CD4-positive, alpha-beta memory T cell (primary cell): ENCODE measurements at regions not wholly inside any gene's neighbourhood (a gene's known extent, or its start where the extent isn't known, plus 50 kb on each side); places are given as distances from the start of the nearest gene placed in this dataset.

Source experiments
- CTCF ChIA-PET: fragments of 350-600 bp; sonication (Branson Sonifier 250); formaldehyde crosslinking; loops from one replicate; lab custom pipeline; 2021; ENCODE audit warnings: inconsistent platforms; ENCODE audit not compliant: partially characterized antibody; lab: Charles Lee
- POLR2A ChIA-PET: fragments of 350-600 bp; sonication (Branson Sonifier 250); formaldehyde crosslinking; loops from one replicate; lab custom pipeline; 2021; ENCODE audit not compliant: partially characterized antibody; lab: Charles Lee
- DNase-seq, 5 donors: peaks; one replicate each; pipeline versions ENCODE4 v3.0.0 to v3.0.0-alpha.2; 2020 to 2022; ENCODE audit warnings: mixed read lengths in 1 of 5
- H3K27ac ChIP-seq: one replicate; pipeline ENCODE4 v1.7.0; 2013; ENCODE audit warnings: low read depth, low read length
- H3K27me3 ChIP-seq: 2 replicates; pipeline ENCODE4 v1.7.0; 2013; ENCODE audit warnings: mild to moderate bottlenecking, low read length, moderate library complexity; ENCODE audit not compliant: insufficient read depth
- H3K36me3 ChIP-seq: 2 replicates; pipeline ENCODE4 v1.7.0; 2013; ENCODE audit warnings: mild to moderate bottlenecking, low read length, moderate library complexity; ENCODE audit not compliant: insufficient read depth
- H3K4me1 ChIP-seq: 2 replicates; pipeline ENCODE4 v1.7.0; 2013; ENCODE audit warnings: mild to moderate bottlenecking, low read length, moderate library complexity; ENCODE audit not compliant: insufficient read depth
- H3K4me3 ChIP-seq, 2 donors: one replicate each; pipeline ENCODE4 v1.7.0; 2013; ENCODE audit warnings: low read length in 2 of 2, mild to moderate bottlenecking in 1 of 2
- H3K9me3 ChIP-seq, 2 donors: one replicate each; pipeline ENCODE4 v1.7.0; 2013; ENCODE audit warnings: low read length in 2 of 2, control low read depth in 1 of 2; ENCODE audit not compliant: control insufficient read depth in 1 of 2
- H3K27ac Mint-ChIP-seq, 7 donors: one replicate each; pipeline ENCODE4 v1.8.0; 2020 to 2021; ENCODE audit warnings: mixed read lengths in 7 of 7, mild to moderate bottlenecking in 6 of 7, inconsistent platforms in 3 of 7, moderate library complexity in 3 of 7
- H3K27me3 Mint-ChIP-seq, 2 donors: one replicate each; pipeline ENCODE4 v1.8.0; 2020 to 2021; ENCODE audit warnings: mixed read lengths in 2 of 2
- H3K36me3 Mint-ChIP-seq, 2 donors: one replicate each; pipeline ENCODE4 v1.8.0; 2020 to 2021; ENCODE audit warnings: mixed read lengths in 2 of 2, inconsistent platforms in 1 of 2, mild to moderate bottlenecking in 1 of 2
- H3K4me1 Mint-ChIP-seq, 4 donors: one replicate each; pipeline ENCODE4 v1.8.0; 2020 to 2021; ENCODE audit warnings: mixed read lengths in 4 of 4, mild to moderate bottlenecking in 1 of 4
- H3K4me3 Mint-ChIP-seq, 8 donors: one replicate each; pipeline ENCODE4 v1.8.0; 2020 to 2021; ENCODE audit warnings: mixed read lengths in 8 of 8, mild to moderate bottlenecking in 7 of 8, moderate library complexity in 6 of 8, inconsistent platforms in 3 of 8
- H3K9me3 Mint-ChIP-seq, 8 donors: one replicate each; pipeline ENCODE4 v1.8.0; 2020 to 2021; ENCODE audit warnings: mixed read lengths in 8 of 8, mild to moderate bottlenecking in 5 of 8, inconsistent platforms in 3 of 8, moderate library complexity in 1 of 8
- intact Hi-C: fragments of 100-400 bp; cut with micrococcal nuclease; formaldehyde crosslinking; loops from one replicate; pipeline ENCODE4 v1.15.1; 2023

- Mint-ChIP-seq H3K36me3 (no peaks in the 10 kb centered on the region), H3K27me3 (no peaks in the 10 kb centered on the region), H3K27ac (no peak overlapping the region), H3K9me3 (peaks cover 0 to 5% (median 0%) of the 10 kb centered on the region in 8 donors), H3K4me3 (no peak overlapping the region), H3K4me1 (peaks cover 0 to 4% (median 0%) of the 10 kb centered on the region in 4 donors)
- intact Hi-C loops: no loop called here
- Histone ChIP-seq H3K27me3 (no peaks in the 10 kb centered on the region), H3K4me1 (no peaks in the 10 kb centered on the region), H3K36me3 (no peaks in the 10 kb centered on the region), H3K4me3 (no peak overlapping the region), H3K9me3 (no peaks in the 10 kb centered on the region), H3K27ac (no peak overlapping the region)
- POLR2A ChIA-PET: no interaction called here
- no peak for DNase-seq
- CTCF ChIA-PET: no interaction called here
Measured at GRCh38 chrX:42546800-42547199, 231.2 kb downstream of the PPP1R2C start.

GRCh38 chrX:42544883-42545282, 233.1 kb downstream of the PPP1R2C start:
- Mint-ChIP-seq H3K9me3 (peaks cover 0 to 6% (median 0%) of the 10 kb centered on the region in 8 donors), H3K27me3 (no peaks in the 10 kb centered on the region), H3K4me3 (no peak overlapping the region), H3K27ac (no peak overlapping the region), H3K36me3 (no peaks in the 10 kb centered on the region), H3K4me1 (no peaks in the 10 kb centered on the region)
- ChIA-PET CTCF (no interaction called here), POLR2A (no interaction called here)
- no peak for DNase-seq
- Histone ChIP-seq H3K36me3 (no peaks in the 10 kb centered on the region), H3K27me3 (no peaks in the 10 kb centered on the region), H3K4me1 (no peaks in the 10 kb centered on the region), H3K4me3 (no peak overlapping the region), H3K9me3 (no peaks in the 10 kb centered on the region), H3K27ac (no peak overlapping the region)
- intact Hi-C loops: no loop called here

- no peaks in the 10 kb centered on the region for H3K36me3 ChIP-seq
- CTCF ChIA-PET: no interaction called here
- Mint-ChIP-seq H3K36me3 (no peaks in the 10 kb centered on the region), H3K4me3 (no peak overlapping the region), H3K9me3 (peaks cover 0 to 2% (median 0%) of the 10 kb centered on the region in 8 donors), H3K27me3 (no peaks in the 10 kb centered on the region), H3K4me1 (peaks cover 8 to 11% (median 10%) of the 10 kb centered on the region in 4 donors), H3K27ac (no peak overlapping the region)
- peaks cover 14% of the 10 kb centered on the region for H3K4me1 ChIP-seq
- H3K27ac ChIP-seq: no peak overlapping the region
- DNase-seq: no peak
- POLR2A ChIA-PET: no interaction called here
- no peaks in the 10 kb centered on the region for H3K27me3 ChIP-seq
- no peaks in the 10 kb centered on the region for H3K9me3 ChIP-seq
- no peak overlapping the region for H3K4me3 ChIP-seq
- intact Hi-C loops: no loop called here
Measured at GRCh38 chrX:42541554-42541953, 236.4 kb downstream of the PPP1R2C start.

- Mint-ChIP-seq H3K4me1 (peaks cover 9 to 17% (median 10%) of the 10 kb centered on the region in 4 donors), H3K4me3 (no peak overlapping the region), H3K9me3 (peaks cover 0 to 2% (median 0%) of the 10 kb centered on the region in 8 donors), H3K27ac (no peak overlapping the region), H3K27me3 (no peaks in the 10 kb centered on the region), H3K36me3 (no peaks in the 10 kb centered on the region)
- H3K4me3 ChIP-seq: no peak overlapping the region
- intact Hi-C loops: no loop called here
- no peak overlapping the region for H3K27ac ChIP-seq
- ChIA-PET POLR2A (no interaction called here), CTCF (no interaction called here)
- no peak for DNase-seq
- H3K27me3 ChIP-seq: no peaks in the 10 kb centered on the region
- peaks cover 14% of the 10 kb centered on the region for H3K4me1 ChIP-seq
- H3K36me3 ChIP-seq: no peaks in the 10 kb centered on the region
- no peaks in the 10 kb centered on the region for H3K9me3 ChIP-seq
Measured at GRCh38 chrX:42540146-42540545, 237.8 kb downstream of the PPP1R2C start.

GRCh38 chrX:42538405-42538804, 239.6 kb downstream of the PPP1R2C start:
- Histone ChIP-seq H3K36me3 (no peaks in the 10 kb centered on the region), H3K4me1 (peaks cover 14% of the 10 kb centered on the region), H3K27ac (no peak overlapping the region), H3K27me3 (no peaks in the 10 kb centered on the region), H3K9me3 (no peaks in the 10 kb centered on the region), H3K4me3 (no peak overlapping the region)
- Mint-ChIP-seq H3K4me1 (peaks cover 9 to 27% (median 11%) of the 10 kb centered on the region in 4 donors), H3K27ac (peak overlapping the region in 1 of 7 donors; percentile 2), H3K36me3 (no peaks in the 10 kb centered on the region), H3K9me3 (peaks cover 0 to 2% (median 0%) of the 10 kb centered on the region in 8 donors), H3K27me3 (no peaks in the 10 kb centered on the region), H3K4me3 (peak overlapping the region in 6 of 8 donors; percentile 10 to 66 (median 40))
- ChIA-PET CTCF (no interaction called here), POLR2A (interaction anchor here (0.6 kb wide), 1 partner anchor 268 kb away, joined by 4 read pairs; no protein-coding TSS in a partner anchor)
- intact Hi-C loops: no loop called here
- no peak for DNase-seq

- Histone ChIP-seq H3K27me3 (no peaks in the 10 kb centered on the region), H3K36me3 (no peaks in the 10 kb centered on the region), H3K27ac (no peak overlapping the region), H3K4me1 (peaks cover 21% of the 10 kb centered on the region), H3K4me3 (no peak overlapping the region), H3K9me3 (no peaks in the 10 kb centered on the region)
- H3K4me1 Mint-ChIP-seq: peaks cover 14 to 40% (median 19%) of the 10 kb centered on the region in 4 donors
- H3K27ac Mint-ChIP-seq: no peak overlapping the region
- CTCF ChIA-PET: no interaction called here
- intact Hi-C loops: no loop called here
- H3K9me3 Mint-ChIP-seq: peaks cover 0 to 2% (median 0%) of the 10 kb centered on the region in 8 donors
- H3K4me3 Mint-ChIP-seq: no peak overlapping the region
- H3K36me3 Mint-ChIP-seq: no peaks in the 10 kb centered on the region
- POLR2A ChIA-PET: no interaction called here
- no peaks in the 10 kb centered on the region for H3K27me3 Mint-ChIP-seq
- DNase-seq: no peak
Measured at GRCh38 chrX:42536286-42536685, 241.7 kb downstream of the PPP1R2C start.

GRCh38 chrX:42535233-42535632, 242.7 kb downstream of the PPP1R2C start:
- intact Hi-C loops: no loop called here
- Histone ChIP-seq H3K4me1 (peaks cover 26% of the 10 kb centered on the region), H3K36me3 (no peaks in the 10 kb centered on the region), H3K27ac (no peak overlapping the region), H3K9me3 (no peaks in the 10 kb centered on the region), H3K27me3 (no peaks in the 10 kb centered on the region), H3K4me3 (no peak overlapping the region)
- Mint-ChIP-seq H3K4me1 (peaks cover 19 to 50% (median 22%) of the 10 kb centered on the region in 4 donors), H3K4me3 (no peak overlapping the region), H3K27ac (no peak overlapping the region), H3K36me3 (no peaks in the 10 kb centered on the region), H3K27me3 (no peaks in the 10 kb centered on the region), H3K9me3 (peaks cover 0 to 2% (median 0%) of the 10 kb centered on the region in 8 donors)
- DNase-seq: no peak
- ChIA-PET POLR2A (no interaction called here), CTCF (interaction anchor here (1.1 kb wide), 1 partner anchor 14 kb away, joined by 3 read pairs; no protein-coding TSS in a partner anchor)
